Stimulated activated CD4-positive, alpha-beta T cell treated with anti-CD3 and anti-CD28 coated beads, TNF-alpha, amount 100 ng/mL, for 24 hours (primary cell): ENCODE measurements at regions not wholly inside any gene's neighbourhood (a gene's known extent, or its start where the extent isn't known, plus 50 kb on each side); places are given as distances from the start of the nearest gene placed in this dataset.

Experiments
- DNase-seq, 3 experiments: peaks; one replicate each; pipeline ENCODE4 v3.0.0-alpha.2; 2020; ENCODE audit warnings: low read depth in 3 of 3

DNA sequence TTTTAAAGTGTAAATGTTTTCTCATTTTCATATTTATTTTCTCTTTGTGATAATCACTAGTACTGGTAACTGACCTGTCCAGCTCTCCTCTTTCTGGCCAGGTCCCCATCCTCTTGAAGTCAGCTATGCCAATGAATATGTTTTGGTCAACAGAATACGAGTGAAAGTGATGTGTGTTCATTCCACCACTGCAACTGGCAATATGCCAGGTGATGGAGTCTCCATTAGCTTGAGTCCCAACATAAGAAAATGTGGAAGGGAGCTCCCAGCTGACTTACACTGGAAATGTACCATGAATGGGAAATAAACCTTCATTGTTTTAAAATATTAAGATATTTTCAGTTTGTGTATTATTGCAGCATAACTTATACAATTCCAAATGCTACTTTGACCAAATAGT is 75.8 kb downstream of the CCDC34 start:
- DNase-seq, result no peak

DNA sequence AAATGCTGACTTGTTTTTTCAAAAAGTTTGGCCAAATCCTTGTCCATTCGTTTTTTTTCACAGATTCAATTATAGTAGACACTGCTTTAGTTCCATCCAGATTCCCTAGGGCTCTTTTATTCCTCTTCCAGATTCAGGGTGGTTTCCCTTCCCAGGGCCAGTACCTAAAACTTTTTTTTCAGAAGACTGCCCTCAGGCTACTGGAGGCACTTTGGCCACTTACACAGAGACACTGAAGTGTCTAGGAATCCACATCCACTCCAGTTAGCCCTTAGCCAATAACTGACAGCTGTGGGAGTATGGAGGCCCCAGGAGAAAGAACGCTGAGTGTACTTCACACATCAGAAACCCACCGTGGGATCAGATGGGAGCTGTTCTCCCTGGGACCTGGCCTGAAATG is 77.3 kb downstream of the CCDC34 start:
- DNase-seq, result no peak

DNA sequence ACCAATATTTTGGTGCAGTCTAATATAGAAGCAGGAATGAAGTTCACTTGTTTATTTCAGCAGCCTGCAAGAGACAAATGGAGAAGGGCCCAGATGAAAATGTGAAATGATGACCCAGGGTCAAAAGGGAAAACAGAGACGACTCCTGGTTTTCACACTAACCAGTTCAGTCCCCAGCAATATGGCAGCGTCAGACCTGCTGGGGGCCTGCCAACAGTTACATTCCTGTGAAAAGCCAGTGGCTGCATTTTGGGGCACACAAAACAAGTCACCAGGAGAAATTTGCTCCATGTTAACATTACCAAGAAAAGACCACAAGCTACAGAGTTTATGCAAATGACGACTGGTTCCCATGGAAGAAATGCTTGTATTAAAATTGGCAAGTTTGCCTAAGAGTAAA is 80.2 kb downstream of the CCDC34 start:
- DNase-seq, result no peak

DNA sequence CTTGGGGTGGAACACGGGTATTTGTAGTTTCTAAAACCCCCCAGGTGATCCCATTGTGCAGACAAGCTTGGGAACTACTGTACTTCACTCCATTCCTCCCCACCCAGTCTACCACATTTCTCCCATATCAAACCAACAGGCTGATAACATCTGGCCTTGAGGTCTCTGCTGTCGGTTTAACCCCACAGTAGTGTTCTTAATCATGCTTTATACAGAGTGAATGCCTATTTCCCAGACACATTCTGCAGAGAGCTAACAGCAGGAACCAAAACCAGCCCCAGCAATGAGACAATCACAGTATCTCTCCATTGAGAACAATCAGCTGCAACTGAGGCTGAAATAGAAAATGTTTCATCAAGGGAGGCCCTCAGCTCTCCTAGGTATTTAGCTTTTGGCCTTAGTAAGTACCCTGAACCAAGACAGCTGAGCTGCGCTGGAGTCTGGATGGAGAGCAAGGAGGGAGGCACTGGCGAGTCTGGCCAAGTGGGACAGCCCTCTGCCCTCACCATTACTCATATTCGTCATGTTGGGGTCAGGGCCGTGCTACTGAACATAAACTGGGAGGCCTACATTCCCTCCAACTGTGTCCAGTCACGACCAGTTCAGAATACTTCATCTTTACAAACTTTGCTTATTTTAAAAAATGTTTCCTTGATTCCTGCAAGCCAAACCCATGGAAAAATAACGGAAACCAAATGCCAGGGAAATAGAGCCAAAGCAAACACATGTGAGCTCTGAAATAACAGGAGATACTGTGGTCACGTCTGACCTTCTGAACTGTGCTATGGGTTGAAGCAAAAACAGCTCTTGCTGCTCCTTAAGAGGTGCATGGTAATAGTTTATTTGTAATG is 81.0 kb downstream of the CCDC34 start:
- DNase-seq, result no peak

DNA sequence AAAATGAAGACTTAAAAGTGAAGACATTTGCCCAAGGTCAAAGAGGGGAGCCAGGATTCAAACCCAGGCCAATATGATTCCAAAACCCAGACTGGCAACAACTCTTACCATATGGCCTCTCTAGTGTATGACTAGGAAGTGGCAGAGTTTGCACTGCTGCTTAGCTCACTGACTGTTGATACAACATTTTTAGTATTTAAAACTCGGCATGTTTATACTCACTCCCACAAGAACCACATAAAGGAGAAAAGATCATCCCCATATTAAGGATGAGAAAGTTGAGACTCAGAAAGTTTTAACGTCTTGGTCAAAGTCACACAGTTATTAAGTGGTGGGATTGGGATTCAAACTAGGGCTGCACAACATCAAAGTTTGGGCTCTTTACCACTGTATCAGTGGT is 81.7 kb downstream of the CCDC34 start:
- DNase-seq, result no peak

DNA sequence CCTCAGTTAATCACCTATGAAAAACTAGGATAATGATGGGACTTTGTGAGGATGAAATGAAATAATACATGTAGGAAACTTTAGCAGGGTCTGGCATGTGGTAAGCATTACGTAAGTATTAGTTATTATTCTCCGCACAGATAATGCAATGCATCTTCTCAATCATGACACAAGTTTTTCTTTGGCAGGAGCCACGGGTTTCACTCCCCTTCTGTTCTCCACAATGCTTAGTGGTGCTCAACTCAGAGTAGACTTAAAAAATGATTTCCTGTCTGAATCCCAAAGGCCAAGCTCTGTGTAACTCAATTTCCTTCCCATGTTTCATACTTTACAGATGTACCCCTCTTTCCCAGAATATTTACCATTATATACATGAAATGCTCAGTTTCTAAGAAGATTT is 82.9 kb downstream of the CCDC34 start:
- no peak for DNase-seq

DNA sequence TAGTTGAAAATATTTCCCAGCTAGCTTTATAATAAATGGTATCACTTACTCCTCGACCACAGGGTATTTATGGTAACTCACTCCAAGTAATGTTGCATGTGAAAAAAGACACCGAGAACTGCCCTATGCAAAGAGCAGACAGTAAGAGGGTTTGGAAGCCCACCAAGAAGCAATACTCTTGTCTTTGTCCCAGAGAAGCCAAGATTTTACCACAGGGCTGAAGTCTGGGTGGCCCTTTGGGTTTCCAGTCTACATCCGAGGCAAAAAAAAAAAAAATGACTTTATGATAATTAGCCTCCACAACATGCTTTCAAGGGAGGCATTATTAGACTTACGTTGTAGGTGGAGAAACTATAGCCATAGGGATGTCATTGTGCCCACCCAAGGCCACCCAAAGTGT is 83.6 kb downstream of the CCDC34 start:
- no peak for DNase-seq

DNA sequence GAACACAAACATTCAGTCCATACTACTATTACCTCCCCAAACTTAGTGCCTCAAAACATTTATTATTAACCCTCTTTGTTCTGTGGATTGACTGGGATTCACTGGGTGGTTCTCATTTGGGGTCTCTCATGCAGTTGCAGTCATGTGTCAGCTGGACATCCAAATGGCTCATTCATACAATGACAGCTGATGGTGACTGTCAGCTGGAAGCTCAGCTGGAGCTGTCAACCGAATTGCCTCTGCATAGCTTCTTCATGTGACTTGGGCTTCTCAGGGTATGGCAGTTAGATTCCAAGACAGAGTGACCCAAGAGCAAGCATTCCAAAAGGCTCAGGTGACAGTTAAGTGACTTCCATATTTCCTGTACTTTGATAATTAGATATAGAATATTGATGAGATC is 85.2 kb downstream of the CCDC34 start:
- DNase-seq, result no peak

DNA sequence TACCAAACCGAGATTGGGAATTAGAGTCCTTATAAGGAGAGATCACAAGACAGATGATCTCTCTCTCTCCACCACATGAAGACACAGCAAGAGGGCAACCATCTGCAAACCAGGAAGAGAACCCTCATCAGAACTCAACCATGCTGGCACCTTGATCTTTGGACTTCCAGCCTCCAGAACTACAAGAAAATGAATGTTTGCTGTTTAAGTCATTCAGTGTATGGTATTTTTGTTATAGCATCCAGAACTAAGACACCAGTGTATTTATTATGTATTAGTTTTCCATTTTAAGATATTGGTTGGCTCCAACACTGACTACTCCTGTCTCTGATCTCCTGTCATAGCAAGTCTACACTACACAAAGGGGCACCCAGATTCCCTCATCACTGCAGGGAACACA is 86.9 kb downstream of the CCDC34 start:
- DNase-seq, result no peak

DNA sequence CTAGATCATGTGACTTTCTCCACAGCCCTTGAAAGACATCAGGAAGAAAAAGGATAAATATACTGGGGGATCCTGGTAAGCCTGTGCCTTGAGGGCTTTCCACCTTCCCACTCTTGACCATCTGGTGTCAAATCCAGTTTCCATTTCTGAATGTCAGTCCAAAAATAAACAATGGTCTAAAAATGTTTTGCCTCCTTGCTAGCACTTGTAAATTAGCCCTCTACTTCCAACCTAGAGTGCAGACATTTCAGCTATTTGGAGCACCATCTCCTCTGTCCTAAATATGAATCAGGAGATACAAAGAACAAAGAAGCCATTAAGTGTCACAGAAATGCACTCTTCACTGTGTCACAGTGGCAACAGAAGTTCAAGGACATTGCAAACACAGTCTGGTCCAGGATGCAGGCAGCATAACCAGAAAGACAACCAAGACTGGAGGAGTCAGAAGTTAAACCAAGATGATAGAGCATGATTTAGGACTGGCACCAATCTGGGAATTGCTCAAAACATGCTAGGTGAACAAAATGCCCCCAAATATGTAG is 88.1 kb downstream of the CCDC34 start:
- DNase-seq, result no peak

DNA sequence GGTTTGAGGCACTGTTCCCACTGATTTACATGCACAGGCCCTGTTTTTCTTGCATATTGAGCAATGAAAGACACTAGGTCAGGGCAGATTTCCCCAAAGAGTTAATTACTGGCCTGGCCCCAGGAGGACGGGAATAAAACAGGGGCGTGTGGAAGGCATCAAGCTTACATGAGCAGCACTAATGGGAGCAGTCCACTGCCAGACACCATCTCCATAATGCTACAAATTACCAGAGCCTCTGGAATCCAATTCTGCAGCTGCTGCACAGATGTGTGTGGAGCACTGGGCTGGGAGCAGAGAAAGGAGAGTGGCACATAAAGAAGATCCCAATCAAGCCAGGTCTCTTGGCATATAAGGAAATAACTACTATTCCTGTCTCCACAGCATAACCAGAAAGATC is 96.9 kb downstream of the CCDC34 start:
- DNase-seq, result no peak

DNA sequence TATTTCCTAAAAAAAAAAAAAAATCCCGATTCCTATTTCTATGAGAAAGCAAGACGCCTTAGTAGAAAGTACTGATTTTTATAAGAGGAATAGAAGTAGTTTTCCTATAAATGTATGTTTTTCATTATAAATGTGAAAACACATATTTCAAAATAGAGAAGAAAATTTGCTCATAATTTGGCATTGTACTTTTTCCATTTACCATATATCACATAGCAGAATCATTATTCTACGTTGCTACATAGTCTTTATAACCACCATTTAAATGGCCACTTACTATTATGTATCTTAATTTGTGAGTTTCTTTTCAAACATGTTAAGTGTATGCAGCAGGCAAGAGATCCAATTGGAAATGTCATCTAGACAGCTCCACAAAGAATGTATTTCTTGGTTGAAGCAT is 99.0 kb downstream of the CCDC34 start:
- DNase-seq, result no peak

DNA sequence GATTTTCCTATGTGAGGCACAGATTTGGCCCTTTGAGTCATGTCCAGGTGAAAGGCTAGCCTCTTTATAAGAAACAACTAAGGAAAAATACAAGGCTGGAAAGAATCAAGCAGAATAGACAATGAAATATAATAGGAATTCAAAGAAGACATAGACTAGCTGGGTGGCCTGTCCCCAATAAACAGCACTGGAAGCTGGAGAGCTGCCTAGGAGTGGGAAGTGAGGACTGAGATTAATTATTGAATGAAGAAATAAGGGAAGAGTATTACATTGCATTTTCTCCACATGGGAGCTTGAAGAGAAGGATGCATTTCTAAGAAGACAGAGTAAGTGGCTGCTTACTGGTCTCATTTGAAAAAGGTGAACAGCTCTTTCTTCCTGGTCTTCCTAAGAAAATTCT is 100.0 kb downstream of the CCDC34 start:
- no peak for DNase-seq

DNA sequence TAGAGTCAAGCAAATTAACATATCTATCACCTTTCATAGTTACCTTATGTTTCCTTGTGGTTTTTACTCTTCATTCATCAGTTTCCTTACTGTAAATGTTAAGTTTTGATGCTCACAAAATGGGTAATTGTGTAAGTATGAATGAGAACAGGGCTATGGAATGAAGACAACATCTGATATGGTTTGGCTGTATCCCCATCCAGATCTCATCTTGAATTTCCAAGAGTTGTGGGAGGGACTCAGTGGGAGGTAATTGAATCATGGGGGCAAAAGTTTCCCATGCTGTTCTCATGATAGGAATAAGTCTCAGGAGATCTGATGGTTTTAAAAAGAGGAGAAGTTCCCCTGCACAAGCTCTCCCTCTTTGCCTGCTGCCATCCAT is 107.6 kb downstream of the CCDC34 start:
- DNase-seq, result no peak

DNA sequence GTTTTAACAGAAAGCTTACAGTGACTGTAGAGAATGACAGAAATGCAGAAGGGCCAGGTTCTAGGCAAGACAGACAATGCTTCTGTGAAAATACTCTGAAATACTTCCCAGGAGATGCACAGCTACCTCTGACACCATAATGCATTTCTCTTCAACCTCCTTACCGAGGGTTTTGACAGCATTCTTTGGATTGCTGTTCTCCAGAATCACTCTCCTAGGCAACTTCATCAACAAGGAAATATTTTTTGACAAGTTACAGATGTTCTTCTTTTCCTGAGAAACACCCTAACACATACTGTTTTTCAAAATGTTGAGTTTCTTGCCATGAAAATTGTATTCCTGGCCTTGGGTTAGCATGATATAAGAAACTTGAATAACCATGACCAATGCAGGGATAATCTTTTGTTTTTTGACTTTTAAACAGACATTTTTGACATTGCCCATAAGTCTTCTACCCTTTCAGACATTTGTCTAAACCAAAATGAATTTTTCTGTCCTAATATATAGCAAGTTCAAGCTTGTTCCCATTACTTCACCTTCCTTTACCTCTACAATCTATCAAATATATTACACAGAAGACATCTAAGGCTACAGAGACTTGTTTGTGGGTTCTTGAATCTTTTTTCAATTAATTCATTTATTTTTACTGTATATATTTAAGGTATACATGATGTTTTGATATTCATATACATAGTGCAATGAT is 108.1 kb downstream of the CCDC34 start:
- DNase-seq, result no peak

DNA sequence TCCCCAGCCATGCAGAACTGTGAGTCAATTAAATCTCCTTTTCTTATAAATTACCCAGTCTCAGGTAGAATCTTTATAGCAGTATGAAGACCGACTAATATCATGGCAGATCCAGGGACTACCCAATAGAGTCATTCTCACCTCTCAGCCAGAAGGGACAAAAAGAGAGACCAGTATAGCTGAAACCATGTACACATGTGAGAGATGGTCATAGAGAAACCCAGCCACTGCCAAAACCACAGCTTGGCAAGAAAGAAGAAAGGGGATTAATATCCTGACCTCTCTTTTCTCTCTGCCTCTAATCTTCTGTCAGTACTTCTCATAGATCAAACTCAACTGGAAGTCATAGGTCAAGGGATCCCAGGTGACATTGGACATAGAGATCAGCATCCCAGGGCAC is 109.8 kb downstream of the CCDC34 start:
- no peak for DNase-seq

DNA sequence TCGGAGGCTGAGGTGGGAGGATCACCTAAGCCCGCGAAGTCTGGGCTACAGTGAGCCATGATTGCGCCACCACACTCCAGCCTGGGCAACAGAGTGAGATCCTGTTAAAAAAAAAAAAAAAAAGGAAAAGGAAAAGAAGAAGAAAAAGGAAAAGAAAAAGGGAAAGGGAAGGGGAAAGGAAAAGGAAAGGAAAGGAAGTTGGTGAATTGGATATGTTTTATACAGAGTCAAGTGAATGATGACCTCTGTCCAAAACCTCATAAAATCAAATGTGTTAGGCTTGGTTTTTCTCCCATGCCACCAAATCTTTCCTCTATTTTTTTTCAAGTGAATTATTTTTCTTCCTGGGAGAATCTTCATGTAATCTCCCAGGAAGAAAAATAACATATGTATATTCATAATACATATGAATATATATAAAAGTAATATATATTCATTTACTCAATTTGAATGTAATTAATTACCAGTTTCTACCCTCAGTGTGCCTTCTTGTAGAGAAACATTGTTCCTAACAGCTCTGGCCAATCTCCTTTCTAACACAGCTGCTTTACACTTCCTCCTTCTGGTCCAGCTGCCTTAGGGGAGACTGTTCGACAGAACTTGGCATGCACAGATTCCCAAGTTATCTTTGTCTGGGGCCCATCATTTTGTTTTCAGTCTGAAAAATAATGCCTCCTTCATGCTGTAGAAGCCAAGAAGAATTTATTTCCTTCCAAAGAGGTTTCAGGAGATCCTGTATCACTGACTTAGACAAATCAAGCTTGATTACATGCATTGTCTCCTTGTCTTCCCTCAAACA is 111.9 kb downstream of the CCDC34 start:
- no peak for DNase-seq

DNA sequence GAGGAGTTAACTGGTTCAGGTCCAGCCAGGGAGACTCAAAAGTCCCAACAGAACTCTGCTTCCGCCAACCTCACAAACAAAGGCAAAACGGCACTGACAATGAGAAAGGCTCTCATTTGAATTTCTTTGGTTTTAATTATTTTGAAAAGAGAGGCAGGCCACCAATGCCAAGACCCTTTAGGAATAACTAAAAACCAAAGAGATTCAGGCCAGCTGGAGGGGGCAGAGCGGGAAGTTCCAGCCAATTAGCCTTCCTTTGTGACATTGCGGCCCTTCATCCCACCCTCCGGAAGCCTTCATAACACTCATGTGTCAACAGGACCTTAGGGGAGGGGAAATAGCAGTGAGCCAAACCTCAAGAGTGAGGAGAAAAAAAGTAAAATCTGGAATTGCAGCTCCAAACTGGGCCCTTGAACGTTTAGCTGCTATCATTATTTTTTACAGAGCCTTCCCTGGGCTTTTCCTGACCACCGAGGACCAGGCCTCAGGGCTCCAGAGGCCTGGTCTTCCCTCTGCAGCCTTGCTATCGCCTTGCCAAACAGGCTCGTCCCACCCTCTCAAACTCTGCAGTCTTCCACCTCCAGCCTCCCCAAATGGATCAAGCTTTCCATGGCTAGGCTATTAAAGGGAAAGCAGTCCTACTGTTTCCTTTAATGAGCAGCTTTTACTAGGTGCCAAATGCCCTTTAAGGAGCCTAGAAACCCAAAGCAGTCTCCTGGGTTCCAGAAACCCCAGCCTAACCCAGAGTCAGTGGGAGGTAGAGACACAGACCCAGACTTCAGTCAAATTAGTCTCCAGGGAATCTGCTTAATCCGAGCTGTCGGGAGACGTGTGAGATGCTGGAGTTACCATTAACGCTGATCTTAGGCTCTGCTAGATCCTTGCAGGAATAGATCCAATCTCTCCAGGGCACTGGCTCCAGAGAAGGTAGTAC is 114.2 kb downstream of the CCDC34 start:
- no peak for DNase-seq

DNA sequence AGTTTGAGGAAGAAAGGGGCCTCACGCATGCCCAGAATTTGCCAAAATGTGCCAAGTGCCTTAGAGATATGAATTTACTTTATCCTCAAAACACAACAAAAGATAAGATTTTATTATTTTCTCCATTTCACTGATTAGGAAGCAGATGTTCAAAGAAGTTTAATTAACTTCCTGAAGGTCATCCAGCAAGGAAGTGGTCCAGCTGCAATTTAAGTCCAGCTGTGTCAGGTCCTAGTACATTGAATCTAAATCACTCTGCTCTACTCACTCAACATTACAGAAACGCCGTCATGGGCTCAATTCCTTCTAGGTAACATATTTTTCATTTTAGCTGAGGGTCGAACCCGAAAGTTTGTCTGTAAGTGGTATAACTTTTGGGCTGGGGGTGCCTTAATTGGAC is 115.4 kb downstream of the CCDC34 start:
- DNase-seq, result no peak

DNA sequence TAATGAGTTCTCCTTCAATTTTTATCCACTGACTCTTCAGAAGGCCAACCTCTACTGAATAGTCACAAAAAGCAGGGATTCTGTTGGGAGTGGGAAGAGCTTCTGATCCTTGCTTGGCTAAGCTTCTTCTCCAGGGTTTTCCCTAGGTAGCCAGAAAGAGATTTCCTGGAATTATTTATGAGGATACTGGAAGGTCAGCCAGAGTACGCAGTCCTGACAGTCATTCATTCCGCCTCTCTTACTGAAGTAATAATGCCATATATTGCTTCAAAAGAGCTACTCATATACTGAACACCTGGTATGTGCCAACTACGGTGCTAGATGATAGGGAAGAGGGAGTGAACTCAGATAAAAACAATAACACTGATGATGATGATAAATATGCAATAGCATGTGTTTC is 116.1 kb downstream of the CCDC34 start:
- DNase-seq, result no peak

DNA sequence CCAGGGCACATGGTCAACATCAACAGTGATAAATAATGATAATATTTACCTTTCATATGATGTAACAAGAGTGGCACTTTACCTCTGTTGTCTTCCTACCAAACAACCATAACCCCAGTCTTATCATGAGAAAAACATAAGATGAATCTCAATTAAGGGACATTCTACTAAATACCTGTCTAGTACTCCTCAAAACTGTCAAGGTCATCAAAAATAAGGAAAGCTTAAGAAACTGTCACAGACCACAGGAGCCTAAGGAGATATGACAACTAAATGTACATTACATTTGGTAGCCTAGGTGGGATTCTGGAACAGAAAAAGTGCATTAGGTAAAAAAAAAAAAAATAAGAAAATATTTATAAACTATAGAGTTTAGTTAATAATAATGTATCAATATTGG is 118.1 kb downstream of the CCDC34 start:
- no peak for DNase-seq
